Colonic mucosa (tissue), 4 donors: ENCODE measurements at regions not wholly inside any gene's neighbourhood (a gene's known extent, or its start where the extent isn't known, plus 50 kb on each side); places are given as distances from the start of the nearest gene placed in this dataset.

Experiments
- DNase-seq: peaks from one replicate; pipeline ENCODE4 v3.0.0-alpha.2; 2020
- H3K27ac ChIP-seq: fragments of 200-600 bp; one replicate; pipeline ENCODE4 v1.8.0; 2021
- H3K27me3 ChIP-seq: fragments of 200-600 bp; one replicate; pipeline ENCODE4 v1.8.0; 2021
- H3K36me3 ChIP-seq: fragments of 200-600 bp; one replicate; pipeline ENCODE4 v1.8.0; 2021
- H3K4me1 ChIP-seq: fragments of 200-600 bp; one replicate; pipeline ENCODE4 v1.8.0; 2021; ENCODE audit warnings: mild to moderate bottlenecking
- H3K4me3 ChIP-seq: fragments of 200-600 bp; one replicate; pipeline ENCODE4 v1.8.0; 2021
- H3K9ac ChIP-seq, 2 donors: one replicate each; pipeline ENCODE4 v1.7.0; 2013; ENCODE audit warnings: control low read depth in 2 of 2, low read depth in 2 of 2, low read length in 2 of 2
- H3K9me3 ChIP-seq: fragments of 200-600 bp; one replicate; pipeline ENCODE4 v1.8.0; 2021
- CTCF ChIP-seq: fragments of 200-600 bp; IDR thresholded peaks from one replicate; pipeline ENCODE4 v1.8.0; 2022; ENCODE audit warnings: antibody characterized with exemption, mild to moderate bottlenecking
- intact Hi-C: fragments of 100-400 bp; cut with DNase I; formaldehyde crosslinking; loops from one replicate; pipeline ENCODE4 v1.14.1; 2022
- donor health status: healthy.
- donor health status: DM: no; HTN: no; CAD: no.
- donor health status: DM: no; HTN: no; CAD: no.

GRCh38 chr14:26866721-26867120 is 268.9 kb upstream of the NOVA1 start:
- H3K27ac ChIP-seq, result no peak overlapping the region
- intact Hi-C loops, result no loop called here

GRCh38 chr14:26867171-26867757 is 269.4 kb upstream of the NOVA1 start:
- Histone ChIP-seq H3K36me3 (no peaks in the 10 kb centered on the region), H3K27me3 (no peaks in the 10 kb centered on the region), H3K4me3 (no peak overlapping the region), H3K27ac (no peak overlapping the region), H3K9me3 (no peaks in the 10 kb centered on the region), H3K9ac (no peak overlapping the region), H3K4me1 (no peaks in the 10 kb centered on the region)
- intact Hi-C loops, result no loop called here
- no peak for TF ChIP-seq CTCF
- no peak for DNase-seq

More at GRCh38 chr14:26866721-26867120, 268.9 kb upstream of the NOVA1 start:
- Histone ChIP-seq H3K9ac (no peak overlapping the region), H3K36me3 (no peaks in the 10 kb centered on the region), H3K4me3 (no peak overlapping the region), H3K9me3 (no peaks in the 10 kb centered on the region), H3K4me1 (no peaks in the 10 kb centered on the region), H3K27me3 (no peaks in the 10 kb centered on the region)
- no peak for DNase-seq
- no peak for TF ChIP-seq CTCF

GRCh38 chr14:26870096-26870495 is 272.3 kb upstream of the NOVA1 start:
- H3K9ac ChIP-seq, result no peak overlapping the region
- no peak for TF ChIP-seq CTCF
- H3K4me3 ChIP-seq, result no peak overlapping the region
- no peaks in the 10 kb centered on the region for H3K27me3 ChIP-seq
- DNase-seq, result no peak
- no peaks in the 10 kb centered on the region for H3K9me3 ChIP-seq
- no peaks in the 10 kb centered on the region for H3K4me1 ChIP-seq
- intact Hi-C loops, result no loop called here
- H3K36me3 ChIP-seq, result no peaks in the 10 kb centered on the region
- no peak overlapping the region for H3K27ac ChIP-seq

- no peak for DNase-seq
- no peaks in the 10 kb centered on the region for H3K4me1 ChIP-seq
- no peak for TF ChIP-seq CTCF
- no peaks in the 10 kb centered on the region for H3K9me3 ChIP-seq
- H3K36me3 ChIP-seq, result no peaks in the 10 kb centered on the region
- no peak overlapping the region for H3K4me3 ChIP-seq
- H3K27me3 ChIP-seq, result no peaks in the 10 kb centered on the region
- intact Hi-C loops, result no loop called here
- H3K27ac ChIP-seq, result no peak overlapping the region
- H3K9ac ChIP-seq, result no peak overlapping the region
These were observed 273.1 kb upstream of the NOVA1 start for GRCh38 chr14:26870722-26871617.

GRCh38 chr14:26872515-26873361 is 274.9 kb upstream of the NOVA1 start:
- no peaks in the 10 kb centered on the region for H3K9me3 ChIP-seq
- DNase-seq, result no peak
- no peak overlapping the region for H3K4me3 ChIP-seq
- TF ChIP-seq CTCF, result no peak
- no peaks in the 10 kb centered on the region for H3K27me3 ChIP-seq
- intact Hi-C loops, result no loop called here
- no peaks in the 10 kb centered on the region for H3K36me3 ChIP-seq
- no peak overlapping the region for H3K9ac ChIP-seq
- H3K27ac ChIP-seq, result no peak overlapping the region
- no peaks in the 10 kb centered on the region for H3K4me1 ChIP-seq
